CD4-positive, alpha-beta memory T cell (primary cell): ENCODE measurements at regions not wholly inside any gene's neighbourhood (a gene's known extent, or its start where the extent isn't known, plus 50 kb on each side); places are given as distances from the start of the nearest gene placed in this dataset.

Experiments
- CTCF ChIA-PET: fragments of 350-600 bp; sonication (Branson Sonifier 250); formaldehyde crosslinking; loops from one replicate; lab custom pipeline; 2021; ENCODE audit warnings: inconsistent platforms; ENCODE audit not compliant: partially characterized antibody; lab: Charles Lee
- POLR2A ChIA-PET: fragments of 350-600 bp; sonication (Branson Sonifier 250); formaldehyde crosslinking; loops from one replicate; lab custom pipeline; 2021; ENCODE audit not compliant: partially characterized antibody; lab: Charles Lee
- DNase-seq, 5 donors: peaks; one replicate each; pipeline versions ENCODE4 v3.0.0 to v3.0.0-alpha.2; 2020 to 2022; ENCODE audit warnings: mixed read lengths in 1 of 5
- H3K27ac ChIP-seq: one replicate; pipeline ENCODE4 v1.7.0; 2013; ENCODE audit warnings: low read depth, low read length
- H3K27me3 ChIP-seq: 2 replicates; pipeline ENCODE4 v1.7.0; 2013; ENCODE audit warnings: mild to moderate bottlenecking, low read length, moderate library complexity; ENCODE audit not compliant: insufficient read depth
- H3K36me3 ChIP-seq: 2 replicates; pipeline ENCODE4 v1.7.0; 2013; ENCODE audit warnings: mild to moderate bottlenecking, low read length, moderate library complexity; ENCODE audit not compliant: insufficient read depth
- H3K4me1 ChIP-seq: 2 replicates; pipeline ENCODE4 v1.7.0; 2013; ENCODE audit warnings: mild to moderate bottlenecking, low read length, moderate library complexity; ENCODE audit not compliant: insufficient read depth
- H3K4me3 ChIP-seq, 2 donors: one replicate each; pipeline ENCODE4 v1.7.0; 2013; ENCODE audit warnings: low read length in 2 of 2, mild to moderate bottlenecking in 1 of 2
- H3K9me3 ChIP-seq, 2 donors: one replicate each; pipeline ENCODE4 v1.7.0; 2013; ENCODE audit warnings: low read length in 2 of 2, control low read depth in 1 of 2; ENCODE audit not compliant: control insufficient read depth in 1 of 2
- H3K27ac Mint-ChIP-seq, 7 donors: one replicate each; pipeline ENCODE4 v1.8.0; 2020 to 2021; ENCODE audit warnings: mixed read lengths in 7 of 7, mild to moderate bottlenecking in 6 of 7, inconsistent platforms in 3 of 7, moderate library complexity in 3 of 7
- H3K27me3 Mint-ChIP-seq, 2 donors: one replicate each; pipeline ENCODE4 v1.8.0; 2020 to 2021; ENCODE audit warnings: mixed read lengths in 2 of 2
- H3K36me3 Mint-ChIP-seq, 2 donors: one replicate each; pipeline ENCODE4 v1.8.0; 2020 to 2021; ENCODE audit warnings: mixed read lengths in 2 of 2, inconsistent platforms in 1 of 2, mild to moderate bottlenecking in 1 of 2
- H3K4me1 Mint-ChIP-seq, 4 donors: one replicate each; pipeline ENCODE4 v1.8.0; 2020 to 2021; ENCODE audit warnings: mixed read lengths in 4 of 4, mild to moderate bottlenecking in 1 of 4
- H3K4me3 Mint-ChIP-seq, 8 donors: one replicate each; pipeline ENCODE4 v1.8.0; 2020 to 2021; ENCODE audit warnings: mixed read lengths in 8 of 8, mild to moderate bottlenecking in 7 of 8, moderate library complexity in 6 of 8, inconsistent platforms in 3 of 8
- H3K9me3 Mint-ChIP-seq, 8 donors: one replicate each; pipeline ENCODE4 v1.8.0; 2020 to 2021; ENCODE audit warnings: mixed read lengths in 8 of 8, mild to moderate bottlenecking in 5 of 8, inconsistent platforms in 3 of 8, moderate library complexity in 1 of 8
- intact Hi-C: fragments of 100-400 bp; cut with micrococcal nuclease; formaldehyde crosslinking; loops from one replicate; pipeline ENCODE4 v1.15.1; 2023

GRCh38 chr7:25636871-25637283 is 408.6 kb upstream of the NPVF start:
- peaks cover 2 to 4% of the 10 kb centered on the region in 2 donors for H3K27me3 Mint-ChIP-seq
- H3K27me3 ChIP-seq = no peaks in the 10 kb centered on the region

GRCh38 chr7:25638068-25638467 is 409.8 kb upstream of the NPVF start:
- POLR2A ChIA-PET = no interaction called here
- H3K36me3 ChIP-seq = no peaks in the 10 kb centered on the region
- H3K27ac ChIP-seq = no peak overlapping the region
- no peaks in the 10 kb centered on the region for H3K27me3 ChIP-seq
- Mint-ChIP-seq H3K4me1 (no peaks in the 10 kb centered on the region), H3K27me3 (peaks cover 2 to 4% of the 10 kb centered on the region in 2 donors), H3K4me3 (no peak overlapping the region), H3K9me3 (no peaks in the 10 kb centered on the region), H3K36me3 (no peaks in the 10 kb centered on the region), H3K27ac (no peak overlapping the region)
- no peak overlapping the region for H3K4me3 ChIP-seq
- no peaks in the 10 kb centered on the region for H3K9me3 ChIP-seq
- H3K4me1 ChIP-seq = no peaks in the 10 kb centered on the region
- DNase-seq = no peak
- CTCF ChIA-PET = no interaction called here
- intact Hi-C loops = no loop called here

More at GRCh38 chr7:25636871-25637283, 408.6 kb upstream of the NPVF start:
- ChIA-PET CTCF (no interaction called here), POLR2A (no interaction called here)
- H3K27ac Mint-ChIP-seq = no peak overlapping the region
- Histone ChIP-seq H3K27ac (no peak overlapping the region), H3K36me3 (no peaks in the 10 kb centered on the region), H3K4me3 (no peak overlapping the region), H3K9me3 (no peaks in the 10 kb centered on the region), H3K4me1 (no peaks in the 10 kb centered on the region)
- H3K4me3 Mint-ChIP-seq = no peak overlapping the region
- H3K9me3 Mint-ChIP-seq = no peaks in the 10 kb centered on the region
- H3K4me1 Mint-ChIP-seq = no peaks in the 10 kb centered on the region
- intact Hi-C loops = no loop called here
- no peaks in the 10 kb centered on the region for H3K36me3 Mint-ChIP-seq
- DNase-seq = no peak

- H3K27ac Mint-ChIP-seq = no peak overlapping the region
- no peak for DNase-seq
- no peaks in the 10 kb centered on the region for H3K9me3 ChIP-seq
- intact Hi-C loops = no loop called here
- H3K4me3 ChIP-seq = no peak overlapping the region
- H3K36me3 Mint-ChIP-seq = no peaks in the 10 kb centered on the region
- POLR2A ChIA-PET = no interaction called here
- no peaks in the 10 kb centered on the region for H3K27me3 ChIP-seq
- H3K4me1 Mint-ChIP-seq = no peaks in the 10 kb centered on the region
- H3K27me3 Mint-ChIP-seq = peaks cover under 1 to 2% of the 10 kb centered on the region in 2 donors
- H3K4me1 ChIP-seq = no peaks in the 10 kb centered on the region
- H3K4me3 Mint-ChIP-seq = no peak overlapping the region
- no peak overlapping the region for H3K27ac ChIP-seq
- CTCF ChIA-PET = no interaction called here
- H3K36me3 ChIP-seq = no peaks in the 10 kb centered on the region
- H3K9me3 Mint-ChIP-seq = no peaks in the 10 kb centered on the region
Observed at GRCh38 chr7:25638590-25639244, 410.4 kb upstream of the NPVF start.

GRCh38 chr7:25642849-25643248 is 414.6 kb upstream of the NPVF start:
- ChIA-PET CTCF (no interaction called here), POLR2A (no interaction called here)
- Mint-ChIP-seq H3K9me3 (peaks cover 0 to 2% (median 0%) of the 10 kb centered on the region in 8 donors), H3K4me1 (no peaks in the 10 kb centered on the region), H3K4me3 (no peak overlapping the region), H3K27me3 (peaks cover 2 to 3% of the 10 kb centered on the region in 2 donors), H3K36me3 (no peaks in the 10 kb centered on the region), H3K27ac (no peak overlapping the region)
- DNase-seq = no peak
- H3K4me3 ChIP-seq = no peak overlapping the region
- no peak overlapping the region for H3K27ac ChIP-seq
- intact Hi-C loops = no loop called here
- H3K4me1 ChIP-seq = no peaks in the 10 kb centered on the region
- no peaks in the 10 kb centered on the region for H3K9me3 ChIP-seq
- H3K27me3 ChIP-seq = no peaks in the 10 kb centered on the region
- no peaks in the 10 kb centered on the region for H3K36me3 ChIP-seq

GRCh38 chr7:25643286-25643685 is 415.0 kb upstream of the NPVF start:
- no peaks in the 10 kb centered on the region for H3K36me3 Mint-ChIP-seq
- peaks cover 0 to 2% (median 0%) of the 10 kb centered on the region in 8 donors for H3K9me3 Mint-ChIP-seq
- H3K27me3 Mint-ChIP-seq = peaks cover 2 to 3% of the 10 kb centered on the region in 2 donors
- POLR2A ChIA-PET = no interaction called here
- H3K4me3 Mint-ChIP-seq = no peak overlapping the region
- H3K4me1 ChIP-seq = no peaks in the 10 kb centered on the region
- H3K36me3 ChIP-seq = no peaks in the 10 kb centered on the region
- CTCF ChIA-PET = no interaction called here
- H3K27ac ChIP-seq = no peak overlapping the region
- DNase-seq = no peak
- H3K4me3 ChIP-seq = no peak overlapping the region
- H3K9me3 ChIP-seq = no peaks in the 10 kb centered on the region
- H3K4me1 Mint-ChIP-seq = no peaks in the 10 kb centered on the region
- H3K27me3 ChIP-seq = no peaks in the 10 kb centered on the region
- intact Hi-C loops = no loop called here
- H3K27ac Mint-ChIP-seq = no peak overlapping the region

- no peaks in the 10 kb centered on the region for H3K36me3 ChIP-seq
- no peaks in the 10 kb centered on the region for H3K9me3 ChIP-seq
- no peak for DNase-seq
- peaks cover 2 to 3% of the 10 kb centered on the region in 2 donors for H3K27me3 Mint-ChIP-seq
- H3K36me3 Mint-ChIP-seq = no peaks in the 10 kb centered on the region
- ChIA-PET POLR2A (no interaction called here), CTCF (no interaction called here)
- H3K27me3 ChIP-seq = no peaks in the 10 kb centered on the region
- H3K4me3 ChIP-seq = no peak overlapping the region
- intact Hi-C loops = no loop called here
- no peak overlapping the region for H3K4me3 Mint-ChIP-seq
- H3K9me3 Mint-ChIP-seq = peaks cover 0 to 2% (median 0%) of the 10 kb centered on the region in 8 donors
- H3K27ac ChIP-seq = no peak overlapping the region
- no peak overlapping the region for H3K27ac Mint-ChIP-seq
- H3K4me1 ChIP-seq = no peaks in the 10 kb centered on the region
- H3K4me1 Mint-ChIP-seq = no peaks in the 10 kb centered on the region
Observed at GRCh38 chr7:25643770-25644394, 415.6 kb upstream of the NPVF start.

- no peak overlapping the region for H3K27ac ChIP-seq
- H3K9me3 ChIP-seq = no peaks in the 10 kb centered on the region
- intact Hi-C loops = no loop called here
- no peak overlapping the region for H3K27ac Mint-ChIP-seq
- peaks cover 2 to 3% of the 10 kb centered on the region in 2 donors for H3K27me3 Mint-ChIP-seq
- no peak for DNase-seq
- H3K36me3 ChIP-seq = no peaks in the 10 kb centered on the region
- POLR2A ChIA-PET = no interaction called here
- CTCF ChIA-PET = no interaction called here
- H3K36me3 Mint-ChIP-seq = no peaks in the 10 kb centered on the region
- H3K4me3 Mint-ChIP-seq = no peak overlapping the region
- no peaks in the 10 kb centered on the region for H3K4me1 Mint-ChIP-seq
- H3K9me3 Mint-ChIP-seq = peaks cover 0 to 2% (median 0%) of the 10 kb centered on the region in 8 donors
- no peaks in the 10 kb centered on the region for H3K27me3 ChIP-seq
- no peak overlapping the region for H3K4me3 ChIP-seq
- H3K4me1 ChIP-seq = no peaks in the 10 kb centered on the region
Observed at GRCh38 chr7:25646726-25647413, 418.6 kb upstream of the NPVF start.
